GM13976 (cell line): ENCODE measurements at regions not wholly inside any gene's neighbourhood (a gene's known extent, or its start where the extent isn't known, plus 50 kb on each side); places are given as distances from the start of the nearest gene placed in this dataset.

ENCODE experiments used
- DNase-seq: peaks from one replicate; pipeline ENCODE4 v3.0.0; 2012; ENCODE audit warnings: low spot score
- CTCF ChIP-seq: IDR thresholded peaks from 2 replicates; pipeline ENCODE4 v1.5.1; 2012; ENCODE audit warnings: borderline replicate concordance, mild to moderate bottlenecking; ENCODE audit not compliant: insufficient read depth; ENCODE audit errors: extremely low read depth, missing control alignments, control extremely low read depth
- in situ Hi-C: fragments of 300-500 bp; cut with MboI; formaldehyde crosslinking; loops from one replicate; pipeline ENCODE4 v1.12.0; 2022; ENCODE audit warnings: low sequenced_read_pairs, mixed read lengths, inconsistent platforms; ENCODE audit not compliant: unreplicated experiment

GRCh38 chr15:69533522-69533921, 80.9 kb downstream of the RPLP1 start:
- in situ Hi-C loops, result no loop called here
- no peak for DNase-seq
- no peak for TF ChIP-seq CTCF

DNA sequence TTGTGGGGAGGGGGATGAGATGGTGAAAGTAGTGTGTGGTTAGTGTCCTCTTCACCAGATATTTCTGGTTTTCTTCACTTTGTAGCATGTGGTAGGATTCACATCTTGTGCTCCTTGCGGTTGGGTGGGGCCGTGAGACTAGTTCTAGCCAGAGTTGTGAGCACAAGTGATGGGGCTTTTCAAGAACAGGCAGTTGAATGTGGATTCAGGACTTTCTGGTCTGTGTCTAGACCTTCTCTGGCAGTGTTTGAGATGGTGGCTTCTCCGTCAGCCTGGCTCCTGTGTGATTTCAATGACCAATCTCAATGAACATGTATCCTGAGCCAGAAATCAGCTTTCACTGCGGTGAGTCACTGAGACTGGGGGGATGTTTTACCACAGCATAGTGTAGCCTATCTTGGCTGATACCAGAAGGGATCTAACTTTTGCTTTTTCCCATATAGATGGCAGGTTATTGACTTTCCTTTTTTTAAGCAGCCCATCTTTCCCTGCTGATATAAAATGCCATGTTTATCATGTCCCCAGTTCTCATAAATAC, 82.6 kb downstream of the RPLP1 start:
- in situ Hi-C loops, result no loop called here
- TF ChIP-seq CTCF, result no peak
- DNase-seq, result no peak

GRCh38 chr15:69535998-69536397, 83.4 kb downstream of the RPLP1 start:
- TF ChIP-seq CTCF, result no peak
- in situ Hi-C loops, result no loop called here
- DNase-seq, result no peak

DNA sequence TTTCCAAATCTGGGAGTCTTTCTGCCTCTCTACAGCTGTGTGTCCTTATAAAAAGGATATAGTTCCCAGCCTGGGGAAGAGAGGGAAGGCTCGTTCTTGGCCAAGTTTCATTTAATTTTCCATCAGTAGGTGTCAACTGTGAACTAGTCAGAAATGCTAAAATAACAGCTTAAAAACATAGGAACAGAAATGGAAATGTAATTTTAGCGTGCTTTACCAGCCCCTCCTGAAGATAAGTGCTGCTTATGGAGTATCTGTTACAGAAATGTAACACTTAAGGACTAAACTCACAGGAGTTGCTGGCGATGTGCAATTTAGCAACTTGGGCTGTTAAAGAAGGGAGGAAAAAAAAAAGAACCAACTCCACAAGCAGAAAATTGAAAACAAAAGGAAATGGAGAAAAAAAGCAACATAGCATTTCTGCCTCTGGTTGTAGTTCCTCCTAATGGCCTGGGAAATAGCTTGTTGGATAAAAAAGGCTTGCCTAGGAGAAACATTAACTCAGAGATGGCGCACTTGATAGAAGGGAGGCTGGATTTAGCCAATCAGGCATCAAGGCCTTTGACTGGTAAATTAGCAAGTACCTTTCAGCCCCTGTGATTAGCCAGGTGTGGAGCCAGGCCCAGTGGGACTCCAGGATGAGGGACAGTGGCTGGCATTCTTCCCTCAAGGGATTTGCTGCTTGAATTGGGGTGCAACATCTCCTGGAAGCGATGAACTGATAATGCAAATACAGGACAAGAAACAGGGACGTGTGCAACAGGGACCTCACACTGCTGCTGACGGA, 84.3 kb downstream of the RPLP1 start:
- no peak for DNase-seq

DNA sequence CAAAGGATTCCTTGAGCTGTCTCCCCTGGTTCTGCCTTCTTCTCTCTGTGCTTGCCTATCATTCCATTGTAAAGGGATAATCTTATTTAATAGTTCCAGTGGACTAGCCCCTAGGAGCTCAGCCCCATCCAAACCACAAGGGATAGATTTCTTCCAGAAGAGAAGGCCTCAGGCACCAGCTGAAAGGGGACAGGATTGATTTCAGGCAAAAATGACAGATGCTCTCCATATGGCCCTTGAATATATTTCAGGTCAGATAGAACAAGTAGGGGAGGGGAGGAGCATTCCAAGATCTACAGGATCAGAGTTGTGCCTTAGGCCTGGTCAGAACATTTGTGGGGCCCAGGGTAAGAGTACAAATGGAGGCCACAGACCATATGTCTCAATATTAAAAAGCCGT, 85.3 kb downstream of the RPLP1 start:
- DNase-seq, result no peak
- TF ChIP-seq CTCF, result no peak
- in situ Hi-C loops, result no loop called here

More for the DNA sequence above, 84.3 kb downstream of the RPLP1 start:
- in situ Hi-C loops, result no loop called here
- TF ChIP-seq CTCF, result no peak

DNA sequence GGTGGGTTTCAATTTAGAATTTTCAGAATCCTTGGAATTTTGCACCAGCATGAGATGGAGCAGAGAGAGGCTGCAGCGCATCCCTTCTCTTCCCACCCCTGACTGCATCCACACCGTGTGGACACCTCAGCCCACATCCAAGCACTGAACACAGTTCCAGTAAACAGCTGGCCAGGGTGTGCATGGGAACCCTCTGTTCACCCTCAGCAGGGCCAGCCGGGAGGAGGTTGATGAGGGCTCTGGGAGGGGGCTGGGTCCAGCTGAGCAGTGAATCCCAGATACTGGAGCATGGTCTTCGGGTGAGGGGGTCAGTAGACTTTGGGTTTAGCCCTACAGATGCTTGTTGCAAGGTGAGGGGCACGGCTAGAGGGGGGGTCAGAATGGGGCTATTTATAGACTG, 85.8 kb downstream of the RPLP1 start:
- in situ Hi-C loops, result no loop called here
- no peak for DNase-seq
- no peak for TF ChIP-seq CTCF
